Upper lobe of right lung (tissue), 1 donor: ENCODE measurements at regions not wholly inside any gene's neighbourhood (a gene's known extent, or its start where the extent isn't known, plus 50 kb on each side); places are given as distances from the start of the nearest gene placed in this dataset.

Source experiments
- ATAC-seq: fragments of 200-7000 bp; cut with Tn5 transposase; one replicate; pipeline ENCODE4 v1.9.1; 2020; ENCODE audit warnings: mild to moderate bottlenecking, moderate library complexity
- DNase-seq: peaks from one replicate; pipeline ENCODE4 v3.0.0-alpha.2; 2020
- H3K27ac ChIP-seq: fragments of 200-600 bp; one replicate; pipeline ENCODE4 v1.8.0; 2022
- H3K27me3 ChIP-seq: fragments of 200-600 bp; one replicate; pipeline ENCODE4 v1.8.0; 2022; ENCODE audit warnings: mild to moderate bottlenecking
- H3K36me3 ChIP-seq: fragments of 200-600 bp; one replicate; pipeline ENCODE4 v1.8.0; 2022
- H3K4me1 ChIP-seq: fragments of 200-600 bp; one replicate; pipeline ENCODE4 v1.8.0; 2022
- H3K4me3 ChIP-seq: fragments of 200-600 bp; one replicate; pipeline ENCODE4 v1.8.0; 2022; ENCODE audit warnings: mild to moderate bottlenecking
- H3K9me3 ChIP-seq: fragments of 200-600 bp; one replicate; pipeline ENCODE4 v1.8.0; 2022
- CTCF ChIP-seq: fragments of 200-600 bp; IDR thresholded peaks from one replicate; pipeline ENCODE4 v1.8.0; 2022; ENCODE audit warnings: antibody characterized with exemption
- intact Hi-C: fragments of 100-400 bp; cut with DNase I; formaldehyde crosslinking; loops from one replicate; pipeline ENCODE4 v1.11.0; 2022
- donor health status: DM: no; HTN: yes; CAD: no; lungs with severe emphysema.

GRCh38 chr5:57727591-57727990 is 245.0 kb upstream of the ACTBL2 start:
- DNase-seq = no peak
- TF ChIP-seq CTCF = no peak
- ATAC-seq = no peak
- H3K27ac ChIP-seq = no peak overlapping the region
- no peaks in the 10 kb centered on the region for H3K9me3 ChIP-seq
- H3K27me3 ChIP-seq = no peaks in the 10 kb centered on the region
- no peaks in the 10 kb centered on the region for H3K36me3 ChIP-seq
- no peaks in the 10 kb centered on the region for H3K4me1 ChIP-seq
- intact Hi-C loops = no loop called here
- H3K4me3 ChIP-seq = no peak overlapping the region

GRCh38 chr5:57725658-57726504 is 243.3 kb upstream of the ACTBL2 start:
- TF ChIP-seq CTCF = no peak
- H3K27ac ChIP-seq = no peak overlapping the region
- H3K27me3 ChIP-seq = no peaks in the 10 kb centered on the region
- H3K9me3 ChIP-seq = no peaks in the 10 kb centered on the region
- ATAC-seq (no peak), DNase-seq (no peak)
- intact Hi-C loops = no loop called here
- H3K36me3 ChIP-seq = no peaks in the 10 kb centered on the region
- no peaks in the 10 kb centered on the region for H3K4me1 ChIP-seq
- no peak overlapping the region for H3K4me3 ChIP-seq

GRCh38 chr5:57724836-57725235 is 242.2 kb upstream of the ACTBL2 start:
- no peaks in the 10 kb centered on the region for H3K4me1 ChIP-seq
- no peak for TF ChIP-seq CTCF
- H3K27me3 ChIP-seq = no peaks in the 10 kb centered on the region
- H3K27ac ChIP-seq = no peak overlapping the region
- ATAC-seq = no peak
- no peaks in the 10 kb centered on the region for H3K36me3 ChIP-seq
- intact Hi-C loops = no loop called here
- no peak overlapping the region for H3K4me3 ChIP-seq
- no peak for DNase-seq
- H3K9me3 ChIP-seq = no peaks in the 10 kb centered on the region

- intact Hi-C loops = no loop called here
- no peaks in the 10 kb centered on the region for H3K27me3 ChIP-seq
- TF ChIP-seq CTCF = no peak
- DNase-seq (no peak), ATAC-seq (no peak)
- no peaks in the 10 kb centered on the region for H3K4me1 ChIP-seq
- H3K36me3 ChIP-seq = no peaks in the 10 kb centered on the region
- no peak overlapping the region for H3K4me3 ChIP-seq
- no peaks in the 10 kb centered on the region for H3K9me3 ChIP-seq
- no peak overlapping the region for H3K27ac ChIP-seq
Observed at GRCh38 chr5:57721226-57721625, 238.6 kb upstream of the ACTBL2 start.

GRCh38 chr5:57720656-57721055 is 238.0 kb upstream of the ACTBL2 start:
- intact Hi-C loops = no loop called here
- Histone ChIP-seq H3K27ac (no peak overlapping the region), H3K4me1 (no peaks in the 10 kb centered on the region), H3K27me3 (no peaks in the 10 kb centered on the region), H3K9me3 (no peaks in the 10 kb centered on the region), H3K36me3 (no peaks in the 10 kb centered on the region), H3K4me3 (no peak overlapping the region)
- no peak for ATAC-seq
- no peak for TF ChIP-seq CTCF
- DNase-seq = no peak
